Activated CD4-positive, alpha-beta memory T cell treated with anti-CD3 and anti-CD28 coated beads for 36 hours (primary cell): ENCODE measurements at regions not wholly inside any gene's neighbourhood (a gene's known extent, or its start where the extent isn't known, plus 50 kb on each side); places are given as distances from the start of the nearest gene placed in this dataset.
"Not testable (repeated sequence)": the region's sequence is repeated elsewhere in the genome, so short reads cannot be mapped to it uniquely, and the experiment has no call there.

Source experiments
- CTCF ChIA-PET: fragments of 350-600 bp; sonication (Branson Sonifier 250); formaldehyde crosslinking; loops from one replicate; lab custom pipeline; 2021; ENCODE audit warnings: antibody characterized with exemption, inconsistent platforms; lab: Charles Lee
- POLR2A ChIA-PET: fragments of 350-600 bp; sonication (Branson Sonifier 250); formaldehyde crosslinking; loops from one replicate; lab custom pipeline; 2021; ENCODE audit warnings: antibody characterized with exemption; lab: Charles Lee
- DNase-seq: peaks from one replicate; pipeline ENCODE4 v3.0.0-alpha.2; 2020
- H3K27ac Mint-ChIP-seq: one replicate; pipeline ENCODE4 v1.8.0; 2021; ENCODE audit warnings: mixed read lengths
- H3K27me3 Mint-ChIP-seq: one replicate; pipeline ENCODE4 v1.8.0; 2021; ENCODE audit warnings: mixed read lengths
- H3K36me3 Mint-ChIP-seq: one replicate; pipeline ENCODE4 v1.8.0; 2021; ENCODE audit warnings: mixed read lengths
- H3K4me1 Mint-ChIP-seq: one replicate; pipeline ENCODE4 v1.8.0; 2021; ENCODE audit warnings: low read depth, mixed read lengths
- H3K4me3 Mint-ChIP-seq: one replicate; pipeline ENCODE4 v1.8.0; 2021; ENCODE audit warnings: mild to moderate bottlenecking, mixed read lengths
- H3K9me3 Mint-ChIP-seq: one replicate; pipeline ENCODE4 v1.8.0; 2021; ENCODE audit warnings: mixed read lengths
- intact Hi-C: fragments of 100-400 bp; cut with micrococcal nuclease; formaldehyde crosslinking; loops from one replicate; pipeline ENCODE4 v1.15.1; 2023

GRCh38 chr6:82775361-82775760, 290.3 kb downstream of the UBE3D start:
- H3K9me3 Mint-ChIP-seq = no peaks in the 10 kb centered on the region
- H3K4me3 Mint-ChIP-seq = no peak overlapping the region
- no peak overlapping the region for H3K27ac Mint-ChIP-seq
- DNase-seq = no peak
- H3K36me3 Mint-ChIP-seq = no peaks in the 10 kb centered on the region
- H3K4me1 Mint-ChIP-seq = no peaks in the 10 kb centered on the region
- intact Hi-C loops = no loop called here
- H3K27me3 Mint-ChIP-seq = no peaks in the 10 kb centered on the region
- CTCF ChIA-PET = no interaction called here
- POLR2A ChIA-PET = no interaction called here

- H3K27me3 Mint-ChIP-seq = no peaks in the 10 kb centered on the region
- POLR2A ChIA-PET = no interaction called here
- CTCF ChIA-PET = no interaction called here
These were observed 289.7 kb downstream of the UBE3D start for GRCh38 chr6:82775981-82776380.

GRCh38 chr6:82779041-82779440, 286.6 kb downstream of the UBE3D start:
- H3K4me3 Mint-ChIP-seq = no peak overlapping the region
- H3K27me3 Mint-ChIP-seq = no peaks in the 10 kb centered on the region
- no peak overlapping the region for H3K27ac Mint-ChIP-seq
- no peak for DNase-seq
- ChIA-PET POLR2A (no interaction called here), CTCF (no interaction called here)
- no peaks in the 10 kb centered on the region for H3K9me3 Mint-ChIP-seq
- H3K36me3 Mint-ChIP-seq = no peaks in the 10 kb centered on the region
- intact Hi-C loops = no loop called here
- H3K4me1 Mint-ChIP-seq = no peaks in the 10 kb centered on the region

More at GRCh38 chr6:82775981-82776380, 289.7 kb downstream of the UBE3D start:
- Mint-ChIP-seq H3K4me1 (no peaks in the 10 kb centered on the region), H3K9me3 (no peaks in the 10 kb centered on the region), H3K27ac (no peak overlapping the region), H3K36me3 (no peaks in the 10 kb centered on the region), H3K4me3 (no peak overlapping the region)
- intact Hi-C loops = no loop called here
- DNase-seq = no peak

GRCh38 chr6:82780334-82780733, 285.3 kb downstream of the UBE3D start:
- no peaks in the 10 kb centered on the region for H3K4me1 Mint-ChIP-seq
- no peaks in the 10 kb centered on the region for H3K36me3 Mint-ChIP-seq
- no peak for DNase-seq
- POLR2A ChIA-PET = no interaction called here
- H3K27ac Mint-ChIP-seq = no peak overlapping the region
- CTCF ChIA-PET = no interaction called here
- no peaks in the 10 kb centered on the region for H3K27me3 Mint-ChIP-seq
- H3K4me3 Mint-ChIP-seq = no peak overlapping the region
- intact Hi-C loops = no loop called here
- H3K9me3 Mint-ChIP-seq = no peaks in the 10 kb centered on the region

GRCh38 chr6:82781620-82782204, 283.9 kb downstream of the UBE3D start:
- no peaks in the 10 kb centered on the region for H3K4me1 Mint-ChIP-seq
- intact Hi-C loops = no loop called here
- CTCF ChIA-PET = no interaction called here
- no peak for DNase-seq
- H3K9me3 Mint-ChIP-seq = no peaks in the 10 kb centered on the region
- no peak overlapping the region for H3K4me3 Mint-ChIP-seq
- no peak overlapping the region for H3K27ac Mint-ChIP-seq
- POLR2A ChIA-PET = no interaction called here
- no peaks in the 10 kb centered on the region for H3K36me3 Mint-ChIP-seq
- peaks cover under 1% of the 10 kb centered on the region for H3K27me3 Mint-ChIP-seq

GRCh38 chr6:82783587-82784236, 281.9 kb downstream of the UBE3D start:
- H3K9me3 Mint-ChIP-seq = no peaks in the 10 kb centered on the region
- intact Hi-C loops = no loop called here
- POLR2A ChIA-PET = no interaction called here
- no peak overlapping the region for H3K27ac Mint-ChIP-seq
- CTCF ChIA-PET = no interaction called here
- H3K4me1 Mint-ChIP-seq = no peaks in the 10 kb centered on the region
- no peak overlapping the region for H3K4me3 Mint-ChIP-seq
- H3K36me3 Mint-ChIP-seq = no peaks in the 10 kb centered on the region
- DNase-seq = no peak
- peaks cover 3% of the 10 kb centered on the region for H3K27me3 Mint-ChIP-seq

- intact Hi-C loops = no loop called here
- no peak for DNase-seq
- POLR2A ChIA-PET = no interaction called here
- no peak overlapping the region for H3K27ac Mint-ChIP-seq
- no peaks in the 10 kb centered on the region for H3K36me3 Mint-ChIP-seq
- peaks cover 3% of the 10 kb centered on the region for H3K27me3 Mint-ChIP-seq
- CTCF ChIA-PET = no interaction called here
- no peak overlapping the region for H3K4me3 Mint-ChIP-seq
- no peaks in the 10 kb centered on the region for H3K4me1 Mint-ChIP-seq
- peaks cover 3% of the 10 kb centered on the region for H3K9me3 Mint-ChIP-seq
These were observed 280.4 kb downstream of the UBE3D start for GRCh38 chr6:82785206-82785605.

GRCh38 chr6:82786248-82786647, 279.4 kb downstream of the UBE3D start:
- ChIA-PET POLR2A (no interaction called here), CTCF (no interaction called here)
- Mint-ChIP-seq H3K27me3 (peaks cover 3% of the 10 kb centered on the region), H3K4me1 (no peaks in the 10 kb centered on the region), H3K36me3 (no peaks in the 10 kb centered on the region), H3K4me3 (no peak overlapping the region), H3K9me3 (peaks cover 6% of the 10 kb centered on the region), H3K27ac (no peak overlapping the region)
- intact Hi-C loops = no loop called here
- no peak for DNase-seq

- POLR2A ChIA-PET = no interaction called here
- CTCF ChIA-PET = no interaction called here
- no peak for DNase-seq
- no peaks in the 10 kb centered on the region for H3K4me1 Mint-ChIP-seq
- no peak overlapping the region for H3K4me3 Mint-ChIP-seq
- no peak overlapping the region for H3K27ac Mint-ChIP-seq
- peaks cover 1% of the 10 kb centered on the region for H3K9me3 Mint-ChIP-seq
- no peaks in the 10 kb centered on the region for H3K27me3 Mint-ChIP-seq
- intact Hi-C loops = no loop called here
- H3K36me3 Mint-ChIP-seq = no peaks in the 10 kb centered on the region
These were observed 269.7 kb downstream of the UBE3D start for GRCh38 chr6:82795940-82796339.

GRCh38 chr6:82801083-82801482, 264.6 kb downstream of the UBE3D start:
- POLR2A ChIA-PET = no interaction called here
- no peak for DNase-seq
- H3K36me3 Mint-ChIP-seq = no peaks in the 10 kb centered on the region
- H3K4me1 Mint-ChIP-seq = no peaks in the 10 kb centered on the region
- no peaks in the 10 kb centered on the region for H3K27me3 Mint-ChIP-seq
- intact Hi-C loops = no loop called here
- CTCF ChIA-PET = no interaction called here
- no peak overlapping the region for H3K4me3 Mint-ChIP-seq
- H3K27ac Mint-ChIP-seq = no peak overlapping the region
- peaks cover 17% of the 10 kb centered on the region for H3K9me3 Mint-ChIP-seq

GRCh38 chr6:82816243-82816642, 249.4 kb downstream of the UBE3D start:
- POLR2A ChIA-PET, CTCF ChIA-PET, H3K27me3 Mint-ChIP-seq, DNase-seq, H3K4me3 Mint-ChIP-seq, intact Hi-C loops, H3K9me3 Mint-ChIP-seq, H3K36me3 Mint-ChIP-seq, H3K4me1 Mint-ChIP-seq, H3K27ac Mint-ChIP-seq: not testable (repeated sequence)

GRCh38 chr6:82818727-82819126, 246.9 kb downstream of the UBE3D start:
- ChIA-PET CTCF (no interaction called here), POLR2A (no interaction called here)
- Mint-ChIP-seq H3K9me3 (peaks cover 2% of the 10 kb centered on the region), H3K27me3 (peaks cover 8% of the 10 kb centered on the region), H3K4me3 (no peak overlapping the region), H3K4me1 (no peaks in the 10 kb centered on the region), H3K27ac (no peak overlapping the region), H3K36me3 (no peaks in the 10 kb centered on the region)
- intact Hi-C loops = no loop called here
- DNase-seq = no peak

GRCh38 chr6:82823361-82823760, 242.3 kb downstream of the UBE3D start:
- no peaks in the 10 kb centered on the region for H3K4me1 Mint-ChIP-seq
- H3K9me3 Mint-ChIP-seq = no peaks in the 10 kb centered on the region
- ChIA-PET CTCF (interaction anchor here (0.6 kb wide), 2 partner anchors 552 to 1846 kb away, joined by 3 read pairs; no protein-coding TSS in a partner anchor), POLR2A (no interaction called here)
- H3K27ac Mint-ChIP-seq = no peak overlapping the region
- no peak for DNase-seq
- no peaks in the 10 kb centered on the region for H3K36me3 Mint-ChIP-seq
- H3K27me3 Mint-ChIP-seq = peaks cover 1% of the 10 kb centered on the region
- H3K4me3 Mint-ChIP-seq = no peak overlapping the region
- intact Hi-C loops = no loop called here
